Occipital lobe (tissue), 1 donor: ENCODE measurements at regions not wholly inside any gene's neighbourhood (a gene's known extent, or its start where the extent isn't known, plus 50 kb on each side); places are given as distances from the start of the nearest gene placed in this dataset.

ENCODE experiments used
- DNase-seq: peaks from one replicate; lab custom pipeline; 2025; lab: John Stamatoyannopoulos, UW

DNA sequence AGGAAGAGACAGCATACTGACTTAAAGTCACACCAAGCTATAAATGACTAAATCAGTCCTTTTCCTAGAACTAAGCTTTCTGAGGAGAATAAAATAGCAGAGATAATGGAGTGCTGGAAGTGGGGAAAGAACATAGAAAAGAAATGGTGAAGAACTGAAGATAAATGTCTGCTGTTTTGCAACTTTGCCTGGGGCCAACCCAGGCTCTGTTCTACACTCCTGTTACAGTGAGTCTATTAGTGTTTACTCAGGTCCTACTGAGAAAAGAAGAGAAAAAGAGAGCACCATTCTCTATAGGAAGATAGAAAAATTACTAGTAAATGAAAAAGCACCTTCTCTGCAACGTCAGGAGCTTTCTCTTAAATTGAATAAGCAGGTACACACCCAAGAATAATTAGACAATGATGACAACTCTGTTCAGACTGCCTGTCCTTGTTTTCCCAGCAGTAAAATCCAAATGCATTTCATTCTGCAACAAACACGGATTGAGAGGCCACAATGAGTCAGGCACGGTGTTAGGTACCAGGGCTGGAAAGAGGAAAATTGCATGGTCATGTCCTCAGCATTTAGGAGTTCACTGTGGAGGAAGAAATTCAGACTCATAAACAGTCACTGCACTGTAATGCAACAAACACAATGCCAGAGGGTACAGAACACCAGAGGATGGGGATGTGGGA is 139.4 kb upstream of the CAMK1G start:
- no peak for DNase-seq

DNA sequence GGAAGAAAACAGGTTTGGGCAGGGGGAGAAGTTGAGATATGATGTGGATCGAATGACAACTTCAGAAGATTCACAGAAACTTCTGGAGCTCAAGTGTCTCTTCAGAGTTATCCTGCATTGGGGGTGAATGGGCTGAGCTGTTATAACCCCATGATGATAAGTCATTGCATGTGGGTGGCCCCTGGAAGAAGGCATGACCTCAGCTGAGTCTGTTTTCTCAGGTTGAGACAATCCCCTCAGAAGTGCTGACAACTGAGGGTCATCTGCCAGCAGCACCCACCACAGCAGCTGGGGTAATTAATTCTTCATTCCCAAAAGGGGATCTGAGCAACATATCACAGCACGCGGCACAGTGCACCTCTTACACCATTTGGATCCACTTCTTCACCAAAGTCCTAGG is 138.6 kb upstream of the CAMK1G start:
- DNase-seq: no peak

DNA sequence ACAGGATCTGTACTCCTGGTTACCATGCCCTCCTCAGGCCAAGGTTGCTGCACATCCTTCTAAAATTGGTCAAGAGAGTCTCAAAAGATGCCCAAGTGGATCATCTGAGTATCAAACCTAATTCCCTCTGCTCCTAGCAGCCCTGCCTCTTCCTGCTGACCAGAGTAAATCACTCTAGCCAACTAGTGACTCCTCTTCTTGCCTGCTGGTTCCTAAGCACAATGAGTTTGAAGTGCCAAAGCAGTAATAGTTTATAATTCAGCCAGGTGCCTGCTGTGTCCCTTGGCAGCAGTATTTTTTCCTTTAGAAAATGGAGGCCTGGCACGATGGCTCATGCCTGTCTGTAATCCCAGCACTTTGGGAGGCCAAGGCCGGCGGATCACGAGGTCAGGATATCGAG is 137.9 kb upstream of the CAMK1G start:
- DNase-seq: no peak

- DNase-seq: no peak
These were observed 137.2 kb upstream of the CAMK1G start for GRCh38 chr1:209446356-209446755.

- DNase-seq: no peak
These were observed 129.0 kb upstream of the CAMK1G start for GRCh38 chr1:209454340-209454994.

DNA sequence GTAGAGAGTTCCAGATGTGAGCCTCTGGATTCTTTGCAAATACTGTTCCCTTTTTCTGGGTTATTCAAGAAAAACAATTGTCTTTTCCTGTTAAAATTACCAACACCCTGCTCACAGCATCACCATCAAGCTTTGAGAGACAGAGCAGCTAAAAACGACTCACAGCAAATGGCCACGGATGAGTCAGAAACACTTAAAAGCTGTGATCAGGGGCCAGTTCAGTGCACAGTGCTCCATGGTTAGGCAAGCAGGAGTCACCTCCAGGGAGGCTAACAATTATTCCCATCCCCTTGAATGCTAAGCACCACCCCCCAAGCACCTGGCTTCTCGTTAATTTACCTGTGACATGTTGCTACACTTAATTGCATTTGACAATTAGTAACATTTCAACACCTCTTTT is 128.4 kb upstream of the CAMK1G start:
- DNase-seq: no peak

- no peak for DNase-seq
These were observed 127.7 kb upstream of the CAMK1G start for GRCh38 chr1:209455661-209456358.

DNA sequence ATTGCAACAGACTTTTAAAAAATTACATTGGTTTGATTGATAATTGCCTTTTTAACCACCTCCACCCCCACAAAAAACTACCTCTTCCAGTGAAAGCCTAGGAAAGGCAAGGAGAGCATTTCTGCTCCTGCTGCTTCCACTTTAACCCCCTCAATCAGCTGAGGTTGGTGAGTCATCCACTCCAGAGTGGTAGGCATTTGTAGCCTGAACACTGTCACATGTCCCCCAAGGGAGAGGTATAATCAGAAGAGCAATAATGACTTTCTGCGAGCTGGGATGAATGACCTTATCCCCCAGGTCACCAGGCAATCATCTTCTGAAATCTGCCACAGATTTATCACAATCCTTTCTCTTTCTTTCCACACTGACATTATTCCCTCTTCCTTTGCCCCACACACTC is 126.6 kb upstream of the CAMK1G start:
- DNase-seq: no peak

DNA sequence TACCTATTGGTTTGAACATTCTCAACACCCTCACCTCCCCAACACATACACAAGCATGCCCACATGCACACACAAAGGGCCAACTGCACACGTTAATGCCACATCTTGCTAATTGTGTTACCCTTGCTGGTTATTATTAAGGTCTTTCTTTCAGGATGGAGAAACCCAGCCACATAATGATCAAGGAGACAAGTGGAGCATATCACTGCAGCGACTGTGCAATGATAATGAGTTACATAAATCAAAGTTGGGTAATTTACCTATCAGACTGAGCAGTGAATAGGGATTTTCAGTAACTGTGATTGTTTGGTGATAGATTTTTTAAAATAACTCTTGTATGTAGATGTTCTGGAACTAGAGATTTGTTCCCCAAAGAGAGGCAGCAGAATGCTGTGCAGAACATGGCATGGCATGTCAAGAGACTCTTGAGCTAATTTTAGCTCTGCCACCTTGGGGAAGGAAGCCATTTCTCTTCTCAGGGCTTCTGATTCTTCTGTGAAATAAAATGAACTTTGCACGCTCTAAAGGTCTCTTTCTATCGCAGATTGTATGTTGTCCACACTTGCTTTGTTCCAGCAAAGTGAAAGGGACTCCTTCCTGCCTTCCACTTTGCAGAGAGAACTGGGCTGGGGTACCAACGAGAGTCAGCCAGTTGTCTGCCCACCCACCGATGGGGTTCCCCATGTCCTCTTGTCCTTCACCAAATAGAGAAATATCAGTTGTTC is 126.0 kb upstream of the CAMK1G start:
- DNase-seq: no peak

DNA sequence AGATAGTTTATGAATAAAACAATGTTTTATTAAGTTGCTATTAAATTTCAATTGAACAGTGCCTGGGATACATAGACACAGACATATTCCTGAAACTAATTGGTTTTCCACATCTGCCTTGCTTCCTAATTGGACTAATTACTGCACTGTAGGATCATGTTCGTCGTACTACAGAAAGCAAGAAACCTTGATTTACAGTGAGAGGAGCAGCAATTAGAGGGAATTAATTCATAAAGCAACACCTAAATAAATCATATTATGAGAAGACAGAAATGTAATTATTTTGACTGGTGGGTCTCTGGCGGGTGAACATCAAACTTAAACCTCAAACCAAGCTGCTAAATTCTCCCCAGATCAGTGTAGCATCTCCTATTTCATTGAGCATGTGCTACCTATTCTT is 124.6 kb upstream of the CAMK1G start:
- no peak for DNase-seq

GRCh38 chr1:209461168-209461567 is 122.3 kb upstream of the CAMK1G start:
- DNase-seq: no peak

DNA sequence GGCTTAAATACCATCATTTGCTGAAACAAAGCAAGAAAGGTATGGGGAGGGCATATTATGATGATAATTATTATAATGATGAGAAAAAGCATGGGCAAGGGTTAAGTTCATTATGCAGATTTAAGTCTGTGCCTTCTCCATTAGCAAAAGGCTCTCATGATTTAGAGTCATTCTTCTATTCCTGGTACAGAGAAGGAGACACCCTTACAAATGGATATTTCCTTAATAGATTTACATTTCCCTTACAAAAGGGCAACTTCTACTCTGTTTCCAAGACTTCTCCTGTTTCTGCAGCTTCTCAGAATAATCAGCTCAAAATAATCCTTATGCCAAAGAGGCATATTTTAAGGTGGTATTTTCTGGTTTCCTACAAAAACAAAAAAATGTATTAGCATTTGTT is 121.1 kb upstream of the CAMK1G start:
- no peak for DNase-seq

DNA sequence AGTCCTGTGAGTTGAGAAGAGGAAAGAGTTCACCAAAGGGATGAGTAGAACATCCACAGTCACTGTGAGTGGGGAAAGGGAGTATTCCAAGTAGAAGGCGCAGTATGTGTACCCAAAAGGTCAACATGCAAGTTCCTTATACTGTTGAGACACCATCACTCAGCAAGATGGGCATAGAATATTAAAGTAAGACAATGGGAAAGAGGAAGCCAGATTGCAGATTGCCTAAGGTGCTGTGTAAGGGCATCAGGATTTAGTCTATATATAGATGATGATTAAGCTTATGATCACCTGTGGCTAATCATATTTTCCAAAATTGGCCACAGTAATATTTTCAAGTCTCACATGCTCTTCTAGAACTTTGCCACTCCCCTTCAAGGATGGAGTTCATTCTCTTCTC is 120.1 kb upstream of the CAMK1G start:
- DNase-seq: no peak

- no peak for DNase-seq
These were observed 110.5 kb upstream of the CAMK1G start for GRCh38 chr1:209473025-209473424.

GRCh38 chr1:209480345-209480744 is 103.2 kb upstream of the CAMK1G start:
- DNase-seq: no peak

- no peak for DNase-seq
These were observed 99.8 kb upstream of the CAMK1G start for GRCh38 chr1:209483691-209484090.

DNA sequence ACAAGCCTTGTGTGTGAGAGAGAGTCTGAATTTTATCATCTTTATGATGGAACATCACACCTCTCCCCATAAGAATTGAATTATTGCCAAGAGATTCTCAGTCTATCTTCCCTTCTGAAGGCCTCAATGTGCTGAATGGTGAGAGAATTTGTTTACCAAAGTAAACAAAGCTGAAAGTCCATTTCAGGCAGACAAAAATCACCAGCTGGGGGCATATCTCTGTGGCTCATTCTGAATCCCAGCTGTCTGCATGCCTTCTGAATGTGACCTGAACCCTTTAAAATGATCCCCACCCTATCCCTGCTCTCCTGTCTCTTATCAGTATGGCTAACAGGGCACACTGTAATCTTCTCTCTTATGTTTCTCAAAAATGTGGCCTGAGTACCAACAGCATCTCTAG is 99.1 kb upstream of the CAMK1G start:
- no peak for DNase-seq

GRCh38 chr1:209485167-209485566 is 98.3 kb upstream of the CAMK1G start:
- DNase-seq: no peak

DNA sequence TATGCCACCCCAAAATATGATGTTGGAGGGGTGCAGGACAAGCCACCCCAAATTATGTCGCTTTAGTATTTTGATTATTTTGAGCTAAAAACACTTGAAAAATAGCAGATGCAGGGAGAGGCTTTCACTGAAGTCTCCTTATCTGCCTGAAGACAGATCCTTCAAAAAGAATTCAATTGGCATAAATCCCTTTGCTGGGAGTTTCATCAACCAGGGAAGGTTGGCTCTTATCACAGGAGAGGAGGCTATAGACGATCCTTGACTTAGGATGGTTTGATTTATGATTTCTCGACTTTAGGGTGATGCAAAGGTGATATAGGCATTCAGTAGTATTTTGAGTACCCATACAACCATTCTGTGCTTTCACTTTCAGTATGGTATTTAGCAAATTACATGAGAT is 97.8 kb upstream of the CAMK1G start:
- no peak for DNase-seq

GRCh38 chr1:209486861-209487593 is 96.5 kb upstream of the CAMK1G start:
- DNase-seq: no peak

- DNase-seq: no peak
These were observed 93.5 kb upstream of the CAMK1G start for GRCh38 chr1:209490013-209490412.

DNA sequence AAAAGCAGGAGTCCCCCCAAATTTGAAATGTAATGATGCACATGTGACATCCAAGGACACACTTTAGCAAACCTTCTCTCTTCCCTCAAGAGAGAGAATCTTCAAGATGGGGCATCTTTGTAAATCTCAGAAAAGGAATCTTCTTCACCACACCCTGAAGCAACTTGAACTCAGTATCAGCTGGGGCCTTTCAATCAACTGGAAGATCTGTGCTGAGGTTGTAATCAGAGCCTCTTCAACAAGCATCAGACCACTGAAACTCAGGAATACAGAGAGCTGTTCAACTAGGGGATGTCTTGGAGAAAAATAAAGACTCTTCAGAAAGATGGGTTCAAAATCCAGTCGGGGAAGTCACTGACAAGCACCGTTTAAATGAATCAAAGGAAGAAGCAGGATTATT is 92.5 kb upstream of the CAMK1G start:
- DNase-seq: no peak
